ENCODE measurements at regions not wholly inside any gene's neighbourhood (a gene's known extent, or its start where the extent isn't known, plus 50 kb on each side); places are given as distances from the start of the nearest gene placed in this dataset.

DNA sequence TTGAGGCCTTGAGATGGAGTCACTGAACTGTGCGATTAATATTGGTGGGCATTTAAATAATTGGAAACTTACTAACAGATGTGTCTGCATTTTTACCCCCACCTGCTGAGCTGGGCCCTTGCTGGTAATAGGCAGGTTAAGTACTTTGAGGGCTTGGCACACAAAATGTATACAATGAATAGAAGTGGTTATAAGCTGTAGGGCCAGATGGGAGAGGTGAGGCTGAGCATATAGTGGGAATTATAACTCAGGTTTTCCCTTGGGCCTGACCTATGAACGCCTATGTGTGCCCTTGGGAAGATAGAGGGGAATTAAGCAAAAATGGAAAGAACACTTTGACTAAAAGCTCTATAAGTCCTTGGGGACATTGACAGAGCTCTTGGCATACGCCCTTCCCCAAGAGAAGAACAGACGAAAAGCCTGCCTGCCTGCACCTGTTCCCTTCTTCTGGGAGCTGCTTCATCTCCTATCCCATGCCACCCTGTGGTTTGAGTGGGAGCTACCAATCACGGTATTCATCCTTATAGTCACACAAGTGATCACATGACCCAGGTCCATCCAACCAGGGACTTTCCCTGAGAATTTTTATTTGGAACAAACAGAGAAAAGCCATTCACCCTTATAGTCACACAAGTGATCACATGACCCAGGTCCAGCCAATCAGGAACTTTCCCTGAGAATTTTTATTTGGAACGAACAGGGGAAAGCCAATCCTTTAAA is 260.7 kb upstream of the CSF3R start:
- peak; percentile 99 to 100 for DNase-seq

DNA sequence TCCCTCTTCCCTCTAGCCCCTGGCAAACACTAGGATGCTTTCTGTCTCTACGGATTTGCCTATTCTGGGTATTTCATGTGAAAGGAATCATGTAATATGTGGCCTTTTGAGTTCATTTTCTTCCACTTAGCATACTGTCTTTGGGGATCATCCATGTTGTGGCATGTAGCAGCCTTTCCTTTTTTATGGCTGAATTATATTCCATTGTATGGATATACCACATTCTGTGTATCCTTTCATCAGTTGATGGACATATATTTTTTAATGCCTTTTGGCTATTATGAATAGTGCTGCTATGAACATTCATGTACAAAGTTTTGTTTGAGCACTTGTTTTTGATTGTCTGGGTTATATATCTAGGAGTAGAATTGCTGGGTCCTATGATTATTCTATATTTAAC is 258.4 kb upstream of the CSF3R start:
- no peak for DNase-seq

DNA sequence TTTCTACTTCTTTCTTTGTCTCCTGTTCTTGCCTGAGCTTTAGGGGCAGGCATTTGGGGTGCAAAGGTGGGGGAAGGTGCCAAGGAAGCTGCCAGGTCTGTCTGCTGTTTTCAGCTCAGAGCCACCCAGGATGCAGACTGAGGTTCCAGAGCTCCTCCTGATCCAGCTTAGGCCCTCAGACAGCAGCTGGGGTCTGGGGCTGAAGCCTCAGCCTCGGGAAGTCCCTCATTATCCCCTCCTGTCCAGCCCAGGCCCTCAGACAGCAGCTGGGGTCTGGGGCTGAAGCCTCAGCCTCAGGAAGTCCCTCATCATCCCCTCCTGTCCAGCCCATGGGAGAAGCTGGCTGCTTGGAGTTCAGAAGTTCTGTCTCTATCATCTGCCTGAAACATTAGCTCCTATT is 257.7 kb upstream of the CSF3R start:
- no peak for DNase-seq

DNA sequence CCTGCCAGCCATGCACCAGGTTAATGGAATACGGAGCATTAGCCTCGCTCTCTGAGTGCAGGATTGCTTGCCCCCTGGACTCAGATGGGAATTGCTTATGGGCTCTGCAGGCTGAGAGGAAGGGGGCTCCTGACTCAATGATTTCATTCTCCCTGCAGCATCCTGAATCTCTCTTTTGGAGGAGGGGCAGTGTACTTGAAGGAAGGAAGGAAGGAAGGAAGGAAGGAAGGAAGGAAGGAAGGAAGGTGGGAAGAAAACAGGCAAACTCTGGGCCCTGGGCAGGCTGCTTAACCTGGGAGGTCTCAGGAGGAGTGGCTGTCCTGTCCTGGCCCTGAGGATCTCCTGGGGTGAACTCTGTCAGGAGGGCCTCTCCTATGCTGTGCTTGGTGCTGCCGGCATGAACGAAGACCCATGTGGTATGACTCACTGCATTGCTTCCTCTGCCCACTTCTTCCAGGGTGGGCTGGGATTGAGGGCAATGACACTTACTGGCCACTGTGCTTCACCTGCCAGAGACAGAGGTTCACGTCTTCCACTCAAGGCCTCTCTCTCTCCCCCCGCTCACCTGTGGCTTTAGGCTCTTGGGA is 257.1 kb upstream of the CSF3R start:
- DNase-seq = no peak

DNA sequence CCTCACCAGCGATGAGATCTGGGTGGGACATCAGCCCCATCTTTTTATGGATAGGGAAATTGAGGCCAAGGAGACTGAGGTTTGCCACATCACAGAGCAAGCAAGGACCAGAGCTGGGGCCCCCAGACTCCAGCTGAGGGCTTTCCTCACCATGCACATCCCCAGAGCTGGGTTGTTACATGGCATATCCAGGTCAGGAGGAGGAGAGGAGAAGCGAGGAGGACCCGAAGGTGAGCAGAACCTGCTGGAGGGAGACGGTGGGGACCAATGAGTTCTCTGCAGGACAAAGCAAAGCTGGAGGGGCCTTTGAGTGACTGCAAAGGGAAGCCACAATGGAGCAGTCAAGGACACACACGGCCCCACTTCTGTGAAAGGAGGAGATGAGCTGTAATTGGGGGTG is 255.5 kb upstream of the CSF3R start:
- no peak for DNase-seq

DNA sequence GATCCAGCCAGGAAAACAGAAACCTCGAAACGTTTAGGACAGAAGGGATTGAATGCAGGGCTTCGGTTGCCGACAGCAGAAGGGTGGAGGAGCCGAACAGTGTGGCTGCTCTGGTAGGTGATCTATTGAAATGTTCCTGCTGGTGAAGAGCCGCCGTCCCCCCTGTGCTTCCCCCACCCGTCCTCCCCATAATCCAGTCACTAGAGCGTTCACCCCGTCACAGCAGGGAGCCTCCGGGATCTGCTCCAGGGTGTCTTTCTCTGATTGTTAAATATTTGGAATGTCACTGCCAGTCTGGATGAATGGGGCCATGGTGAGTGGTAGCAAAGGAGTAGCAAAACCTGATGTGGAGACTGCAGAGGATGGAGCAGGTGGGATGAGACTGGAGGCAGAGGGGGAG is 255.1 kb upstream of the CSF3R start:
- peak; percentile 20 to 34 for DNase-seq

DNA sequence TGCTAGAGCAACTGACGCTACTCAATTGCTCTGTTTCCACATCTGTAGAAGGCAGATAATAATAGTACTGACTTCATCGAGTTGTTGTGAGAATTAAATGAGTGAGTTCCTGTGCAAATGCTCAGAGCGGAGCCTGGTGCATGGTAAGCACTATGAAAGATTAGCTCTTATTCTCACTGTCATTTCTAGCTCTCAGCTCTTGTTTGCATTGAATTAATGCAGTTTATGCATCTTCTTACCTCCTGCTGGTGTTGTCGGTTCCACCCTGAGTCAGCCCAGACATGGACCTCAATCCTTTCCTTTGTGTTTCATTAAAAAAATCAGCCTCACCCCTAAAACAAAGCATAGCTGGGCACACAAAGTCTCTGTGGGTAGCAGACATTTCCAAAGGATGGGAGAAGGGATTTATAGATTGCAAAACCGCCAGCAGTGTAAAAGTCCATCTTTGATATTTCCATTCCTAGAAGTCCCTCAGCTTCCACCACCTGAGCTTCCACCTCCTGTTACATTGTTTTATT is 254.4 kb upstream of the CSF3R start:
- no peak for DNase-seq

DNA sequence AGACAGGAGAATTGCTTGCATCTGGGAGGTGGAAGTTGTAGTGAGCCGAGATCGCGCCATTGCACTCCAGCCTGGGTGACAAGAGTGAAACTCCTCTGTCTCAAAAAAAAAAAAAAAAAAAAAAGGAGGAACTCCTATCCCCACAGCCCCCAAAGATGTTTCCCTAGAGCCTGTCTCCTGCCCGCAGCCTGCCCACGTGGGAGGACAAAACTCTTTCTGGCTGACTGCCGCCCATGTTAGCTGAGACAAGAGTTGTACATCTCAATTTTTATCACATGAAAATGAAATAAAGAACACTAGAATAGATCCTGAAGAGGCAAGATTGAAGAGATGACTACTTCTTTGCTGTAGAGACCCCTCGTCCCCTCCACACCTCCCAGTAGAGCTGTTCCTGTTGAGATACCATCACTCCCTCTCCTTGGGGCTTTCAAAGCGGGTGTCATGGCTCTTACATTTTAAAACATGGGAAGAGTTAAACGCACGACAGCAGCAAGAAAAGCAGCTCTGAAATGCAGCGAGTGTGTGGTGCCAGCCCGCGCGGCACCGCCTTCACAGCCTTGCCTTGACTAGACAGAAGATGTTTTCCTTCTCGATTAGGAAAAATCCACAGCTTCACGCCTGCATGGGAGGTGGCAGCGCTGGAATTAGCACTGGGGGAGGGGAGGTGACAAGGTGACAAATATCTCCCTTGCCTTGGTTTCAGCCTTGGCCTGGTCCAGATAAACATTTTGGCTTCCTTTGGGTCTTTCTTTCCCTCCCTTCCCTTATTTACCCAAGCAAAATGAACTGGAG is 253.4 kb upstream of the CSF3R start:
- no peak for DNase-seq

DNA sequence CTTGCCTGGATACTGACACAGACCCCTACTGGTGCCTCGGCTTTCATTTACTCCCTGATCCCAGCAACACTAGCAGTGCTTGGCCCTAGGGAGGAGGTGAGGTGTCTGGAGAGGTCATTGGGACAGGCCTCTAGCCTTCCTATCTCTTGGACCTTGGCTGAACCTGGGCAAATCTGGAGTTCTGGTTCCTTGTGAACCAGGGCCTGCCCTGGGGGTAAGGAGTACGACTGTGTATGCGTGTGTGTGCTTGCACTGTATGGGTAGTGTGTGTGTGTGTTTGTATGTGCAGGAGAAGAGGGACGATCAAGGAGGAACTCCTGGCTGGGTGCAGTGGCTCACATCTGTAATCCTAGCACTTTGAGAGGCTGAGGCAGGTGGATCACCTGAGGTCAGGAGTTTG is 252.7 kb upstream of the CSF3R start:
- no peak for DNase-seq

DNA sequence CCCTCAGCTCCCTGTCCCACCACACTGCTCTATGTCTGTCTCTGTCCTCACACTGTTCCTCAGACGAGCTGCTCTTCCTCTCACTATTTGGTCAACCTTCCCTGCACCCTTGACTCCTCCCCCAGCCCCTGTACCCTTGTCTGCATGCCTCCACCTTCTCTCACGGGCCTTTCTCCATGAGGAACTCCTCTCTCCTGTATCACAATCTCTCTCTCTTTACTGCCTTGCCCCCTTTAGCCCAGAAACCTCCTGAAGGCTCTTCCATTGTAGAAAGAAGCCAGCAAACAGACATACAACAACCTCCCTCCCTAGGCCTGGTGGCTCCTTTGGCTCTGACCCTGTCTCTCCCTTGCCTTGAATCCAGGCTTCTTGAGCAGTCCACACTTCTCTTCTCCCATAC is 251.6 kb upstream of the CSF3R start:
- no peak for DNase-seq

DNA sequence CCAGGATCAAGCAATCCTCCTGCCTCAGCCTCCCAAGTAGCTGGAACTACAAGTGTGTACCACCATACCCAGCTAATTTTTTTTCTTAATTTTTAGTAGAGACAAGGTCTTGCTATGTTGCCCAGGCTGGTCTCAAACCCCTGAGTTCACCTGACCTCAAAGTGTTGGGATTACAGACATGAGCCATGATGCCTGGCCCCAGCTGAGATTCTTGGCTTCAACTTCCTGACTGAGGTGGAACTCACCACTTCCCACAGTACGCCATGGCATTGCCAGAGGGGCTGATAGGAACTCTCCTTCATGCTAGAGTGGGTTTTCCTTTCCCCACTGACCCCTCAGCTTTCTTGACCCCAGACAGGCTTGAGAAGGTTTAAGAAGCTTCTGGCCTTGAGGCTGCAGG is 251.0 kb upstream of the CSF3R start:
- DNase-seq = no peak

DNA sequence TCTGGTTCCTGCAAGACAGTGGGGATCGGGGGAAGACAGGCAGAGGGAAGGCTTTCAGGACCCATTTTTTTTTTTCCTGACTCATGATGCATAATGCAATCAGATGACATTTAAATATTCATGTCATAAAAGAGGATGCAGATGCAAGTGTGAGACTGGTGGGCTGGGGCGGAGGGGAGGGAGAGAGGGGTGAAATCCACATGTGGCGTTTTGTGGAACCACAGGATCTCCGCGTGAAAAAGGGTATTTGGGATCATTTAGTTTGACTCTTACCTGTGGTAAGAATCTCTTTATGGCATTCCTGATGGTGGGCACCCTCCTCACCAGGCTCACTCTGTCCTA is 249.3 kb upstream of the CSF3R start:
- no peak for DNase-seq

DNA sequence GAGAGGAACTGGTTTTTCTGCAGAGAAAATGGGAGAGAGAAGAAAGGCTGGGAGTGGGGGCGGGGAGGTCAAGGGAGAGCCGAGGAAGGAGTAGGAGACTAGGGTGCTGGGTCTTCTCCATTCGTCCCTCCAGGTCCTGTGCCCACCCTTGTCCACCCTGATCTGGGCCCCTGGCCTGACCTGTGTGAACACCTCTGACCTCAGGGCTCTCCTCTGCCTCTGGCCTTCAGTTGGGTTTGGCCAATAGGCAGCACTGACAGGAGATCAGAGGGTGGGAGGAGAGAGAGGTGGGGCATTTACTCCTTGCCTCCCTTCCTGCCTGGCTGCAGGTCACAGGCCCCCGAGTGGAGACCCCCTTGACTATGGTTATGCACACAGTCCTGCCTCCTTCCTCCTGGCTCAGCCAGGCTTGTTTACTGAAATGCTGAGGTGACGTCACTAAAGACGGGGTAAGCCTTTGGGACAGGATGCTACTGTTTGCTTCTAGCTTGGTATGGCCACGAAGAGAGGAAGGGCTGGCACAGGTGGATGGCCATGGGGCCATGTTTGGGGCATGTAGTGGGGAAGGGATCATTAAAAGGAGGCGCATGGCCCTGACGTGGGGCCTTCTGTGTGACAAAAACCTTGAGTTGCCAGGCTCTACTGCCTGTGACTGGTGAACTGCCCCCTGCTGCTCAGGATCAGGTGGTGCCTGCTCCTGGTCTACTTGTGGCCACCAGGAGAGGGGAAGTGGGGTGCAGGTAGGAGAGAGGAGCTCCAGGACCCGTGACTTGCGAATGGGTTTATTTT is 248.7 kb upstream of the CSF3R start:
- no peak for DNase-seq

DNA sequence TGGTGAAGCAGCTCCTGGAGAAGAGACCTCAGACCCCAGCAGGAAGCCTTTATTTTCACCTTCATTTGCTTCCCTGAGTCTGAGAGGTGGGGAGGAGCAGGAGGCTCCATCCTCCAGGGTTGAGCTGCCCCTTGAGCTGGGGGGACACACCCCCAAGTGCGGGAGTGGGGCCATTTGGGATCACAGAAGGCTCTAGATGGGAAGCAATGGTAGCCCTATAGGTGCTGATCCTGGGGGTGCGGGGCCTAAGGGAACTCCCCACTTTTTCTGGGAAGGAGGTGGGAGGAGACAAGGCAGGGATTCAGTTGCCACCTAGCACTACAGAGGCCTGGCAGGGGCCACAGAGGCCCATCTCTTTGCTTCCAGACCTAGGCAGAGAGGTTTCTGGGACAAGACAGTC is 247.9 kb upstream of the CSF3R start:
- DNase-seq = no peak

DNA sequence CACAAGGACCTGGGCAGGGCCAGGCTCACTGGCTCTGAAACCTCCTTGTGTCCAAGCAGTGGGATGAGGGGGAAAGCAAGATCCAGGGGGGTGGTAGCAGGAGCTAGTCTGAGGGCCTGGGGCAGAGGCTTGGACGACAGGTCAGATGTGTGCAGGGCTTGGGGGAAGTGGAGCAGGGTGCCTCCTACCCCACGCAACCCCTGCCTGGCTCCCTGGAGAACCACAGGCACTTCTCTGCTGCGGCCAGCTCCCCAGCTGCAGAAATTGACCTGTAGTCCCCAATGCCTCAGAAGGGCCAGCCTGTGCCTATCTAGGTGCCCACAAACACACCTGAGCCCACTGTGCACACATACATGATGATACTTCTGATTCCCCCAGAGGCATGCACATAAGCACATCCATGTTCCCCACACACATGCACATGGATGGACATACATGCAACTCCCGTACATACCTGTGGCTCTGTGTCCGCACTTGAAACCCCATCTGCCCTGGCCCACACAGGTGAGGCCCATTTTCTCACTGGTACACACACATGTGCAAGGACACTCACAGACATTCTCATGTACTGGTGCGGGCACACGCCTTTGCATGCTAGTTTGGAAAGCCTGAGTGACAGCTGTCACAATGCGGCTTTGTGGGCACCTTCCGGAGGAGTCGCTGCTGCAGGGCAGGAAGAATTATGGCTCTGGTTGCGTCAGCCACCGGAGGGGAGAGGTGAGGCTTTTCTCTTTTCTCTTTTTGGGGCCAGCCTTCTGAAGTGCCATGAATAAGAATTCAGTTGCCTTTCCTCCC is 247.2 kb upstream of the CSF3R start:
- no peak for DNase-seq

DNA sequence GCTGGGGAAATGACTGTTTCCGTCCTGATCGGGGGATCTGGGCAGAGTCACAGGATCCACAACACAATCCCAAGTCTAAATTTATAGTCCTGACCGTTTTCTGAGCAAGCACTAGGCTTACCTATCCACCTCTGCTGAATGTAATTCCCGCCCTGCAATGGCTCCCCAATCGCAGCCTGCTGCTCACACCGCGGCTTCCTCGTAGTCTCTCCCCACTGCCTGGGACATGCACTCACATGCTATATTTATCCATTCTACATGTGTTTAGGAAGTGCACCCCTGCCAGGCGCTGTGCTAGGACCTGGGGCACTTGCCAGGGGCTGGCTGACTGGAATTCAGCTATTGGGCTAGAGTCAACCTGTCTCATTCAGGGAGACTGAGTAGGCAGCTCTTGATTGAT is 246.6 kb upstream of the CSF3R start:
- no peak for DNase-seq

DNA sequence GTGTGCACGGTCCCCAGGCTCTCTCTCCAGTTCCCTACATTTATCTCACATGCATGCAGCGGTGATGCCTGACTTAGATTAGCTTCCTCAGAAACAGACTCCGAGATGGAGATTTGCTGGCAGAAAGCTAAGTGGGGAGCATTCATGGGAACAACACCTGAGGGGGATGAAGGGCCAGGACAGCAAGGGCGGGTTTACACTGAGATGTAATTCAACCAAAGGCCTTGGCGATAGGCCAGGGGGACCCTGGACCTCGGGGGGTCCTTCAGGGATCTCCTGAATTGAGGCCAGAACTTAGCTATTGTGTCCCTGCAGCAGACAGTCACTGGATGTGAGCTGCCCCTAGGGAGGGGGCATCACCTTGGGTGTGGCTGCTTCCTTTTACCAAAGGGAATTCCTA is 246.1 kb upstream of the CSF3R start:
- DNase-seq = no peak

DNA sequence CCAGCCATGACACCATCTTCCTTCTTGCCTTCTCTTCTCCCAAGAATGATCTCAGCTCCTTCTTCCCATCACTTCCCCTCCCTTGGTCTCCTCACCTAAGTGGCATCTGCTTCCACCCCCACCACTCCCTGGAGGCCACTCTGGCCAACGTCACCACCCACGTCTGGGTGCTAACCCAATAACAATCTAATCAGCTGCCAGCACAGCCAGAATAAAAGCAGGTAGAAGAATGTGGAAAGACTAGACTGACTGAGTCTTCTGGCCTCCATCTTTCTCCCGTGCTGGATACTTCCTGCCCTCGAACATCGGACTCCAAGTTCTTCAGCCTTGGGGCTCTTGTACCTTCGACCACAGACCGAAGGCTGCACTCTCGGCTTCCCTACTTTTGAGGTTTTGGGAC is 245.3 kb upstream of the CSF3R start:
- DNase-seq = no peak

DNA sequence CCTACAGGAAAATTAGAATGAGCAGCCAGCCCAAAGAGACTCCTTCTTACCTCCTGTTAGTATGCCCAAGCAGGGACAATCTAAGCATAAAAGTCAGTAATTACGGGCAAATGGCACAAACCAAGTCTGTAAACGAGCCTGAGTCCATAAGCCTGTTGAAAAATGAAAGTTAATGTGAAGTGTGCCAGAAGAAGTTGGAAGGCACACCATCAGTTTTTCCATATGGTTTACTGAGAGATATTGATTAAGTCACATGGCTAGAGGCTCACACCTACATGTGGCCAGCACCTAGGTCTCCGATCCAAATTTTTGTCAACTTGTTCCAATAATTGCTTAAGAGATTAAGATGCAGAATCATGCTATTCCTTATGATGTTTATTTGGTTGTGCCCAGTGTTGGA is 242.4 kb upstream of the CSF3R start:
- no peak for DNase-seq

DNA sequence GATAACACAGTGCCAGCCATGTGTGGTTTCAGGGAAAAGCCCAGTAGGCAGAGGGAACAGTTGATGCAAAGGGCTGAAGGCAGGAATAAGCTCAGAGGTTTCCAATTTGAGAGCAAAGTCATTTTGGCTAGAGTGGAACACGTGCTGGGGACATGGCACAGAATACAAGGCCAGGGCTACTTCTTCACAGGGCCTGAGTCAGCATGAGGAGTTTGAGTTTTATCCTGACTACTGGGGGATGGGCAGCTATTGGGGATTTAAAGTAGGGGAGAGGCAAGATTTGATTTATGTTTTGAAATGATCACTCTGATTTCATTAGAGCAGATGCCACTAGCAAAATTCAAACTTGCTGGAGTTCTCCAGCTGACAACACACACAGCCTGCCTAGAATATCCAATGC is 241.1 kb upstream of the CSF3R start:
- DNase-seq = no peak

DNA sequence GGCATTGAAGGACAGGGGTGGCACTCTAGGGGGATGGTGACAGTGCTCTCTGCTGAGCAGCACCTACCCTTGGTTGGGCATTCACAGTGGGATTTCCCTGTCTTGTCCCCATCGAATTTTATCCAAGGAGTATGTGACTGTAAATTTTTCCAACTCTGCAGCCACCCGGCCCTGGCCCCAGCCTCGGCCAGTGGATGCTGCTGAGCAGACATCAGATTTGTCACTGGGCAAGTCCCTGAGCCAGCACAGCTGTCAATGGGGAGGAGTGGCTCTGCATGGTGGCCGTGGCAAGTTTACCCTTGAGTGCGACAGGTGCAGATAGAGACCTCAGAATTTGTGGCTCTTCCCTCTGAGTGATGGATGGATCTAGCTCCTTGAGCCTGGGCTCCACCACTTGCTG is 240.2 kb upstream of the CSF3R start:
- no peak for DNase-seq

DNA sequence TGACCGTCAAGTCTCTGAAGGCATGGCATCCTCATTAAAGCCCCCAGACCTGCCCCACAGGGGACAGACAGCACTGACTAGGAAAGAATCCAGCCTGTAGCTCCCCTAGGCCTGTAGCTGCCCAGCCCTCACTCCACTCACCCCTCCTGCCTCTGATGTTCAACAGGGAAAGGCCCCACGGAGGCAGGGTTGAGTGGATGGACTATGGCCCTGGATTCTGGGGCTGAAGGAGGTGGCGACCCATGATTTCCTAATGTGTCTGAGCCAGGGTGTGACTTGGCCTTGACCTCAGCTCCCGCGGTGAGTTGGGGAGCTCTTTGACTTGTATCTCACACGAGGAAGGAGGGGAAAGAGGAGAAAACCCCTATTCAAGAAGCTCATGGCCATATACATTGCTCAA is 238.5 kb upstream of the CSF3R start:
- no peak for DNase-seq

DNA sequence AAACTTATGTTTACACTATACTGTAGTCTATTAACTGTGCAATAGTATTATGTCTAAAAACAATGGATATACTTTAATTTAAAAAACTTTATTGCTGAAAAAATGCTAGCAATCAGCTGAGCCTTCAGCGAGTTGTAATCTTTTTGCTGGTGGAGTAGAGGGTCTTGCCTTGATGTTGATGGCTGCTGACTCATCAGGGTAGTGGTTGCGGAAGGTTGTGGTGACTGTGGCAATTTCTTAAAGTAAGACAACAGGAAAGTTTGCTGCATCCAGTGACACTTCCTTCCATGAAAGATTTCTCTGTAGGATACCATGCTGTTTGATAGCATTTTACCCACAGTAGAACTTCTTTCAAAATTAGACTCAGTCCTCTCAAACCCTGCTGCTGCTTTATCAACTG is 234.7 kb upstream of the CSF3R start:
- no peak for DNase-seq

Measured in NCI-H524 (cell line).